ENCODE measurements at regions not wholly inside any gene's neighbourhood (a gene's known extent, or its start where the extent isn't known, plus 50 kb on each side); places are given as distances from the start of the nearest gene placed in this dataset.

- TF ChIP-seq STAT6 (CRISPR knock-in tag; conservative IDR thresholded peaks at IDR 0.05; ENCODE audit: low read depth) (no peak), IRF2 (CRISPR knock-in tag; IDR thresholded peaks at IDR 0.05; ENCODE audit: borderline replicate concordance, low read depth) (no peak), ZBTB21 (CRISPR knock-in tag; IDR thresholded peaks at IDR 0.05; ENCODE audit: borderline replicate concordance) (no peak), KAT7 (CRISPR knock-in tag; IDR thresholded peaks at IDR 0.05; ENCODE audit: borderline replicate concordance) (no peak)
Measured at GRCh38 chr15:46567968-46568367, 933.1 kb downstream of the SQOR start (continued).

DNA sequence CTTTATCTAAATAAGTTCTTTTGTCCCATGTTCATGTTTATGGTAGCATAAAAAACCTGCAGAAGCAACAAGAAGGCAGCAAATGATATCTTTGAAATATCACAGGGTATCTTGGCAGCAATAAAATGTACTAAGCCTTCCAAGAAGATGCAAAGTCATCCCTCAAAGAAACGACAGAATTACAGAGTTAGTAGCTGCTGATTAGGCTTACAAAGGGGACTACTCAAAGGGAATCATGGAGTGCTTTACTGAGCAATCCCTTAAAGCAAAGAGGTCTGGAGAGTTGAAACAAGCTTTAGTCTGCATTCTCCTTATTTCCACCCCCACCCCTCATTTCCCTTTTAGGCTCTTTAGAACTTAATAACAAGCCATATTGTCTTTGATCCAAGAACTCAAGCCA lies 935.0 kb downstream of the SQOR start:
- Mint-ChIP-seq H3K4me3 (no peak overlapping the region), H3K36me3 (no peaks in the 10 kb centered on the region), H3K27ac (no peak overlapping the region), H3K9me3 (no peaks in the 10 kb centered on the region), H3K27me3 (ENCODE audit: low read depth) (no peaks in the 10 kb centered on the region), H3K4me1 (peaks cover 12% of the 10 kb centered on the region)
- ChIA-PET CTCF (no interaction called here), POLR2A (no interaction called here)
- ATAC-seq (no peak), DNase-seq (ENCODE audit: low spot score) (no peak)
- TF ChIP-seq OVOL2 (CRISPR knock-in tag; IDR thresholded peaks at IDR 0.05; ENCODE audit: borderline replicate concordance) (no peak), ARID4B (CRISPR knock-in tag; IDR thresholded peaks at IDR 0.05; ENCODE audit: borderline replicate concordance) (no peak), SMAD4 (CRISPR knock-in tag; IDR thresholded peaks at IDR 0.05) (no peak), KAT7 (CRISPR knock-in tag; IDR thresholded peaks at IDR 0.05; ENCODE audit: borderline replicate concordance) (no peak)
- TF ChIP-seq, protein P1, sequence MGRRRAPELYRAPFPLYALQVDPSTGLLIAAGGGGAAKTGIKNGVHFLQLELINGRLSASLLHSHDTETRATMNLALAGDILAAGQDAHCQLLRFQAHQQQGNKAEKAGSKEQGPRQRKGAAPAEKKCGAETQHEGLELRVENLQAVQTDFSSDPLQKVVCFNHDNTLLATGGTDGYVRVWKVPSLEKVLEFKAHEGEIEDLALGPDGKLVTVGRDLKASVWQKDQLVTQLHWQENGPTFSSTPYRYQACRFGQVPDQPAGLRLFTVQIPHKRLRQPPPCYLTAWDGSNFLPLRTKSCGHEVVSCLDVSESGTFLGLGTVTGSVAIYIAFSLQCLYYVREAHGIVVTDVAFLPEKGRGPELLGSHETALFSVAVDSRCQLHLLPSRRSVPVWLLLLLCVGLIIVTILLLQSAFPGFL (CRISPR knock-in tag; IDR thresholded peaks at IDR 0.05; ENCODE audit: borderline replicate concordance), result no peak

DNA sequence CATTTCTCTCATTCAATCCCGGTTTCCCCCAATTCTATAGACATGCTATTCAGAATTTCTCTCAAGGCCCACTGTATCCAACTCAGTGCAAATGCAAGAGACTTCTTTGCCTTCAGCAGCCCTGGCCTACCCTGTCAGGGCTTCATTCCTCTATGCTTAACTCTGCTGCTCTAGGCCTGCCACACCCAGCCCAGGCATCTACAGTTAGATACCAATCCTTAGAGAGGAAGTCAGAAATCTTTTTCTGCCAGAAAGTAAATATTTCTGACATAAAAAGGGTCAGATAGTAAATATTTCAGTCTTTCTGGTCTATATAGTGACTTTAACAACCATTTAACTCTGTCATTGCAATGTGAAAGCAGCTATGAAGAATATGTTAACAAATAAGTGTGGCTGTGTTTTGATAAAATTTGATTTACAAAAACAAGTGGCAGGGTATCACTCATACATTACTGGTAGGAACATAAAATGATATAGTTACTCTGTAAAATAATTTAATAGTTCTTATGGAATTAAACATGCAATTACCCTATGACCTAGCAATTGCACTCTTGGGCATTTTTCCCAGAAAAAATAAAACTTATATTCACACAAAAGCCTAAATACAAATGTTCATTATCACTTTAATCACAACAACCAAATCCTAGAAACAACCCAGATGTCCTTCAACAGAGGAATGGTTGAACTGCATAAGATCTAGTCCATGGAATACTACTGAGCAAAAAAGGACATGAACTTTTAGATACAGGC lies 942.0 kb downstream of the SQOR start:
- CTCF ChIA-PET, result no interaction called here
- DNase-seq (ENCODE audit: low spot score) (no peak), ATAC-seq (no peak)
- POLR2A ChIA-PET, result no interaction called here
- Mint-ChIP-seq H3K36me3 (no peaks in the 10 kb centered on the region), H3K4me1 (peaks cover 12% of the 10 kb centered on the region), H3K27ac (no peak overlapping the region), H3K9me3 (no peaks in the 10 kb centered on the region), H3K27me3 (ENCODE audit: low read depth) (0 out of 2 replicates have a peak, but pooled peaks cover 2% of the 10 kb centered on the region), H3K4me3 (no peak overlapping the region)
- no peak for TF ChIP-seq ZNF219 (CRISPR knock-in tag; IDR thresholded peaks at IDR 0.05; ENCODE audit: borderline replicate concordance)
- no peak for TF ChIP-seq RELA (CRISPR knock-in tag; IDR thresholded peaks at IDR 0.05; ENCODE audit: borderline replicate concordance)
- no peak for TF ChIP-seq ATF1 (CRISPR knock-in tag; IDR thresholded peaks at IDR 0.05)
- no peak for TF ChIP-seq TEAD1 (CRISPR knock-in tag; IDR thresholded peaks at IDR 0.05)
- no peak for TF ChIP-seq MYBL2 (CRISPR knock-in tag; IDR thresholded peaks at IDR 0.05)
- no peak for TF ChIP-seq ZNF232 (CRISPR knock-in tag; IDR thresholded peaks at IDR 0.05)
- no peak for TF ChIP-seq CTCF (IDR thresholded peaks at IDR 0.05)
- no peak for TF ChIP-seq E2F1 (CRISPR knock-in tag; IDR thresholded peaks at IDR 0.05)
- TF ChIP-seq PRDM15 (CRISPR knock-in tag; IDR thresholded peaks at IDR 0.05), result no peak

Data from WTC11 (cell line).